ENCODE measurements at regions not wholly inside any gene's neighbourhood (a gene's known extent, or its start where the extent isn't known, plus 50 kb on each side); places are given as distances from the start of the nearest gene placed in this dataset.

DNA sequence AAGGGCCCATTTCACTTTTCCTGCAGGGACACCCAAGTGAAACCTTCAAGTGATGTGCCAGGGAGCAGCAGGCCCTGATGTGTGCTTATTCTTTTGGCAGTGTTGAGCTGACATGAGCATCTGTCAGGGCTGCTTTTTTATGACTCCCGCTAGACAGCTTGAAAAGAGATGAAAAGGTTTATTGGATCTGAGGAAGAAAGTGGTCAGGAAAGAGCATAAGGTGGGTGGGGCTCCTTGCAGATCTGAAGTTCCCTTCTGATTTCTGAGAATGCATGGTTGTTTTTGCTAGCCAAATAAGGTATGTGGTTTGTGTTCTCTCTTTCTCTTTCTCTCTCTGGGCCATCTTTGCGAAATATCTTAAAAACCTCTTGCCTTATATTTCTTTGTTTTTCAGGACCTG, 316.1 kb downstream of the DMRT2 start:
- no peak overlapping the region for H3K27ac ChIP-seq (ENCODE audit: low read depth, low read length)
- CTCF ChIA-PET = no interaction called here
- no peaks in the 10 kb centered on the region for H3K9me2 ChIP-seq (ENCODE audit: insufficient read depth)
- intact Hi-C loops (cut with micrococcal nuclease) = no loop called here
- no peaks in the 10 kb centered on the region for H3K36me3 ChIP-seq (ENCODE audit: control insufficient read depth in 1 of 2, insufficient read depth in 2 of 2, low read length in 2 of 2)
- H3K4me3 ChIP-seq (replicated peaks in 1 of 2; ENCODE audit: low read depth in 1 of 2, low read length in 2 of 2) = no peak overlapping the region
- DNase-seq (ENCODE audit: low read depth, low spot score) (no peak), ATAC-seq (no peak)
- H3K9me3 ChIP-seq (ENCODE audit: control insufficient read depth in 1 of 2, insufficient read depth in 1 of 2, low read depth in 1 of 2, low read length in 2 of 2) = peaks cover 8 to 18% of the 10 kb centered on the region in 2 experiments; a peak in 2 of 4 replicates
- POLR2A ChIA-PET = no interaction called here
- no peak overlapping the region for H3K9ac ChIP-seq (ENCODE audit: low read length)
- no peak overlapping the region for H2AFZ ChIP-seq (ENCODE audit: low read depth, low read length, poor library complexity, severe bottlenecking)
- no peak for TF ChIP-seq CTCF (IDR thresholded peaks at IDR 0.05 in 2 of 3, conservative IDR thresholded peaks at IDR 0.05 in 1 of 3; ENCODE audit: borderline replicate concordance in 1 of 3, insufficient read depth in 1 of 3, low read depth in 2 of 3, low read length in 2 of 3)
- TF ChIP-seq EGR1 (IDR thresholded peaks at IDR 0.05; ENCODE audit: low read depth) = no peak
- no peak for TF ChIP-seq TCF7L2 (IDR thresholded peaks at IDR 0.05; ENCODE audit: borderline replicate concordance, extremely low read depth, insufficient read depth, insufficient read length)
- TF ChIP-seq SIN3A (IDR thresholded peaks at IDR 0.05; ENCODE audit: low read depth) = no peak
- TF ChIP-seq FOSL1 (IDR thresholded peaks at IDR 0.05; ENCODE audit: low read depth) = no peak
- TF ChIP-seq SRF (IDR thresholded peaks at IDR 0.05; ENCODE audit: low read depth) = no peak
- no peak for TF ChIP-seq JUND (IDR thresholded peaks at IDR 0.05)
- no peak for TF ChIP-seq ATF3 (IDR thresholded peaks at IDR 0.05)
- no peak for TF ChIP-seq RAD21 (IDR thresholded peaks at IDR 0.05; ENCODE audit: low read depth)
- TF ChIP-seq POLR2A (IDR thresholded peaks at IDR 0.05; ENCODE audit: borderline replicate concordance, extremely low read depth, insufficient read depth, insufficient read length) = no peak
- TF ChIP-seq, protein P1, sequence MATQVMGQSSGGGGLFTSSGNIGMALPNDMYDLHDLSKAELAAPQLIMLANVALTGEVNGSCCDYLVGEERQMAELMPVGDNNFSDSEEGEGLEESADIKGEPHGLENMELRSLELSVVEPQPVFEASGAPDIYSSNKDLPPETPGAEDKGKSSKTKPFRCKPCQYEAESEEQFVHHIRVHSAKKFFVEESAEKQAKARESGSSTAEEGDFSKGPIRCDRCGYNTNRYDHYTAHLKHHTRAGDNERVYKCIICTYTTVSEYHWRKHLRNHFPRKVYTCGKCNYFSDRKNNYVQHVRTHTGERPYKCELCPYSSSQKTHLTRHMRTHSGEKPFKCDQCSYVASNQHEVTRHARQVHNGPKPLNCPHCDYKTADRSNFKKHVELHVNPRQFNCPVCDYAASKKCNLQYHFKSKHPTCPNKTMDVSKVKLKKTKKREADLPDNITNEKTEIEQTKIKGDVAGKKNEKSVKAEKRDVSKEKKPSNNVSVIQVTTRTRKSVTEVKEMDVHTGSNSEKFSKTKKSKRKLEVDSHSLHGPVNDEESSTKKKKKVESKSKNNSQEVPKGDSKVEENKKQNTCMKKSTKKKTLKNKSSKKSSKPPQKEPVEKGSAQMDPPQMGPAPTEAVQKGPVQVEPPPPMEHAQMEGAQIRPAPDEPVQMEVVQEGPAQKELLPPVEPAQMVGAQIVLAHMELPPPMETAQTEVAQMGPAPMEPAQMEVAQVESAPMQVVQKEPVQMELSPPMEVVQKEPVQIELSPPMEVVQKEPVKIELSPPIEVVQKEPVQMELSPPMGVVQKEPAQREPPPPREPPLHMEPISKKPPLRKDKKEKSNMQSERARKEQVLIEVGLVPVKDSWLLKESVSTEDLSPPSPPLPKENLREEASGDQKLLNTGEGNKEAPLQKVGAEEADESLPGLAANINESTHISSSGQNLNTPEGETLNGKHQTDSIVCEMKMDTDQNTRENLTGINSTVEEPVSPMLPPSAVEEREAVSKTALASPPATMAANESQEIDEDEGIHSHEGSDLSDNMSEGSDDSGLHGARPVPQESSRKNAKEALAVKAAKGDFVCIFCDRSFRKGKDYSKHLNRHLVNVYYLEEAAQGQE (IDR thresholded peaks at IDR 0.05; ENCODE audit: low read depth) = no peak
- no peak for TF ChIP-seq YY1 (IDR thresholded peaks at IDR 0.05; ENCODE audit: extremely low read depth, insufficient replicate concordance, low read depth, low read length)
- no peak for TF ChIP-seq POLR2AphosphoS5 (IDR thresholded peaks at IDR 0.05; ENCODE audit: low read depth, low read length)
- TF ChIP-seq CBX3 (IDR thresholded peaks at IDR 0.05; ENCODE audit: low read depth) = no peak
- TF ChIP-seq SP1 (IDR thresholded peaks at IDR 0.05; ENCODE audit: low read depth) = no peak
- RAD21 ChIA-PET (ENCODE audit: low non-redundant PET in 1 of 2, low total read pairs in 2 of 2, uncharacterized antibody in 2 of 2, unreplicated experiment in 2 of 2) = no interaction called here
- H3K4me1 ChIP-seq (ENCODE audit: control insufficient read depth in 1 of 2, insufficient read depth in 2 of 2, low read length in 2 of 2) = no peaks in the 10 kb centered on the region
- no peaks in the 10 kb centered on the region for H4K20me1 ChIP-seq (ENCODE audit: insufficient read depth)
- no TSS peak for BruUV-seq (replicated peaks)
- H3K4me2 ChIP-seq (ENCODE audit: low read length) = no peak overlapping the region
- no peaks in the 10 kb centered on the region for H3K27me3 ChIP-seq (ENCODE audit: insufficient read depth, low read length)
- no peaks in the 10 kb centered on the region for H3K79me2 ChIP-seq (ENCODE audit: insufficient read depth, low read length)

All from HCT116 (cell line).